Adrenal gland (tissue), 9 donors: ENCODE measurements at regions not wholly inside any gene's neighbourhood (a gene's known extent, or its start where the extent isn't known, plus 50 kb on each side); places are given as distances from the start of the nearest gene placed in this dataset.

Experiments used
- DNase-seq, 7 donors: peaks; one replicate each; pipeline ENCODE4 v3.0.0-alpha.2; 2019 to 2020
- H3K27ac ChIP-seq, 5 donors: fragments of 200-600 bp; sonication (generic) in 4 of 5; 1 replicate in 3 of 5; 2 replicates in 2 of 5; pipeline versions ENCODE4 v1.5.1 to v1.8.0; 2016 to 2020; ENCODE audit warnings: mild to moderate bottlenecking in 1 of 5
- H3K27me3 ChIP-seq: fragments of 200-600 bp; 2 replicates; pipeline ENCODE4 v1.8.0; 2021
- H3K36me3 ChIP-seq, 2 donors: fragments of 200-600 bp; replicated peaks in 1 of 2; 1 replicate in 1 of 2; 2 replicates in 1 of 2; pipeline versions ENCODE4 v1.5.1 to v1.8.0; 2018 to 2022
- H3K4me1 ChIP-seq, 2 donors: fragments of 200-600 bp; replicated peaks in 1 of 2; 1 replicate in 1 of 2; 2 replicates in 1 of 2; pipeline versions ENCODE4 v1.5.1 to v1.8.0; 2018 to 2021
- H3K4me3 ChIP-seq, 4 donors: fragments of 200-600 bp; sonication (generic) in 3 of 4; one replicate each; pipeline ENCODE4 v1.5.1; 2016 to 2018
- H3K9me3 ChIP-seq, 3 donors: fragments of 200-600 bp; sonication (generic) in 1 of 3; replicated peaks in 1 of 3; 1 replicate in 2 of 3; 2 replicates in 1 of 3; pipeline versions ENCODE4 v1.5.1 to v1.8.0; 2016 to 2021
- POLR2A ChIP-seq, 2 donors: fragments of 450-650 bp; IDR thresholded peaks; one replicate each; pipeline ENCODE4 v1.6.1; 2017; ENCODE audit warnings: antibody characterized with exemption in 2 of 2, mild to moderate bottlenecking in 2 of 2, moderate library complexity in 1 of 2
- WGBS, 4 donors: extraction: QIAGEN DNeasy Blood & Tissue Kit in 2 of 4; methylation state at CpG; one replicate each; pipeline versions ENCODE4 v1.1.5 to v1.1.7; 2013 to 2017; 5-methylcytosine and 5-hydroxymethylcytosine counted together
- intact Hi-C, 2 donors: fragments of 100-400 bp; cut with DNase I; formaldehyde crosslinking; loops; one replicate each; pipeline versions ENCODE4 v1.14.1 to v1.15.0; 2022 to 2023
- TF ChIP-seq, protein P1 (sequence below), 6 experiments: fragments of 450-650 bp in 4 of 6; fragments of 200-600 bp in 2 of 6; sonication (generic) in 1 of 6; IDR thresholded peaks; 1 replicate in 5 of 6; 2 replicates in 1 of 6; pipeline versions ENCODE4 v1.5.1 to v1.8.0; 2016 to 2021; ENCODE audit warnings: antibody characterized with exemption in 6 of 6, mild to moderate bottlenecking in 2 of 6, moderate library complexity in 1 of 6
- donor health status: healthy with polysubstance abuse.
- donor health status: Bipolar disorder and iron deficiency.
- donor health status: DM: yes; HTN: yes; CAD: no.
- donor health status: DM: no; HTN: no; CAD: no.
- donor health status: DM: no; HTN: no; CAD: no.

DNA sequence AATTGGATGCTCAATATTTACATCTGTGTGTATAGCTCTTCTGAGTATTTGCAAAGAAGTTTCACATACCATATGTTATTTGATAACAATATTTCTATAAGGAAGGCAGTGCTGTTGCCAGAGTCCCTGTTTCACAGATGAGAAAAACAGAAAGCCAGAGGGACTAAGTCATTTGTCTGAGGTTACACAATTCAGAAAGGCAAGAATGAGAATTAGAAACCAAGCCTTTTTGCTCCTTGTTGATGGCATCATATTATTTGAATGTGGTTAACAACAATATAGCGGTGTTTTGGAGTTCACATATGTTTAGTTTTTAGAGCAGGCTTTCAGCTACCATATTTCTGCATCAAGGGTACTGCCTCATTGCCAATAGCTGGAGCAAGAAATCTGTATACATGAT, 110.9 kb upstream of the PRLR start:
- Histone ChIP-seq H3K27ac (no peak overlapping the region), H3K27me3 (no peaks in the 10 kb centered on the region), H3K4me1 (no peaks in the 10 kb centered on the region), H3K4me3 (no peak overlapping the region), H3K9me3 (no peaks in the 10 kb centered on the region), H3K36me3 (no peaks in the 10 kb centered on the region)
- TF ChIP-seq, protein P1, sequence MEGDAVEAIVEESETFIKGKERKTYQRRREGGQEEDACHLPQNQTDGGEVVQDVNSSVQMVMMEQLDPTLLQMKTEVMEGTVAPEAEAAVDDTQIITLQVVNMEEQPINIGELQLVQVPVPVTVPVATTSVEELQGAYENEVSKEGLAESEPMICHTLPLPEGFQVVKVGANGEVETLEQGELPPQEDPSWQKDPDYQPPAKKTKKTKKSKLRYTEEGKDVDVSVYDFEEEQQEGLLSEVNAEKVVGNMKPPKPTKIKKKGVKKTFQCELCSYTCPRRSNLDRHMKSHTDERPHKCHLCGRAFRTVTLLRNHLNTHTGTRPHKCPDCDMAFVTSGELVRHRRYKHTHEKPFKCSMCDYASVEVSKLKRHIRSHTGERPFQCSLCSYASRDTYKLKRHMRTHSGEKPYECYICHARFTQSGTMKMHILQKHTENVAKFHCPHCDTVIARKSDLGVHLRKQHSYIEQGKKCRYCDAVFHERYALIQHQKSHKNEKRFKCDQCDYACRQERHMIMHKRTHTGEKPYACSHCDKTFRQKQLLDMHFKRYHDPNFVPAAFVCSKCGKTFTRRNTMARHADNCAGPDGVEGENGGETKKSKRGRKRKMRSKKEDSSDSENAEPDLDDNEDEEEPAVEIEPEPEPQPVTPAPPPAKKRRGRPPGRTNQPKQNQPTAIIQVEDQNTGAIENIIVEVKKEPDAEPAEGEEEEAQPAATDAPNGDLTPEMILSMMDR (IDR thresholded peaks at IDR 0.05): no peak
- no peak for TF ChIP-seq POLR2A (IDR thresholded peaks at IDR 0.05)
- DNase-seq: no peak
- intact Hi-C loops: no loop called here
- WGBS, 4 donors: 89 to 100% (median 97%) methylated on average over 1 of the region's 1 CpG

DNA sequence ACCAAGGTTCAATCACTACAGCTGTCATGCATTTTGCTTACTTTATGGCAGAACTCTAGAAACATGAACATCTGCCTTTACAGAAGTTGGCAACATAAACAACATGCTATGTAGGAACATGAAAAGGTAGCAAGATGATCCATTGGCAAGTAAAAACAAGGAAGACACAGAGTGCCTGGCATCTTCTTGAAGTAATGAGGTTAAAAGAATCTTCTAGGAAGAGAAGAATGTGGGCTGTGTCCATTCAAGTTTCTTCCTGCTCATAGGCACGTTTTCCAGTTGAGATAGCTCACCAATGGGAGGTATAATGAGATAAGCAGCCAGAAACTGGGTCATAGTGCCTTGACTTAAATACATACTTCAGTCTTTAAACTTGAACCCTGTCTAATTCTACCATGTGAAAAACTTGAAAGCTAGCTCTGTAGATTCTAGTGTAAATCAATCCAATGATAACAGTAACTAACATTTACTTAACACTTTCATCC, 109.4 kb upstream of the PRLR start:
- intact Hi-C loops: no loop called here
- DNase-seq: no peak
- H3K4me3 ChIP-seq: no peak overlapping the region
- no peaks in the 10 kb centered on the region for H3K27me3 ChIP-seq
- no peaks in the 10 kb centered on the region for H3K4me1 ChIP-seq
- WGBS, 4 donors: 27 to 34% (median 31%) methylated on average over 1 of the region's 1 CpG
- TF ChIP-seq POLR2A (IDR thresholded peaks at IDR 0.05): no peak
- TF ChIP-seq, protein P1 (IDR thresholded peaks at IDR 0.05): no peak
- H3K27ac ChIP-seq: no peak overlapping the region
- H3K9me3 ChIP-seq: no peaks in the 10 kb centered on the region
- H3K36me3 ChIP-seq: no peaks in the 10 kb centered on the region

DNA sequence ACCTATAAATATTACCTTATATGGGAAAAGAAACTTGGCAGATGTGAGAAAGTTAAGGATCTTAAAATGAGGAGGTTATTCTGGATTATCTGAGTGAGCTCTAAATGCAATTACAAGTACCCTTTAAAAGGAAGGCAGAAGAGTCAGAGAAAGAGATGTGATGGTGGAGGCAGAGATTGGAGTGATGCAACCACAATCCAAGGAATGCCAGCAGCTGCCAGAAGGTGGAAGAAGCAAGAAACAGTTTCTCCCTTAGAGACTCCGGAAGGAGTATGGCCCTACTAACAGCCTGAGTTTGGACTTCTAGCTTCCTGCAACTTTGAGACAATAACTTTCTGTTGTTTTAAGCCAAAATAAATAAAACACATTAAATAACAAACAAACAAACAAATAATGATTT, 108.7 kb upstream of the PRLR start:
- intact Hi-C loops: no loop called here
- no peak overlapping the region for H3K27ac ChIP-seq
- WGBS, 4 donors: 88 to 100% (median 93%) methylated on average over 1 of the region's 1 CpG
- no peaks in the 10 kb centered on the region for H3K27me3 ChIP-seq
- H3K9me3 ChIP-seq: no peaks in the 10 kb centered on the region
- no peaks in the 10 kb centered on the region for H3K4me1 ChIP-seq
- no peak for DNase-seq
- no peaks in the 10 kb centered on the region for H3K36me3 ChIP-seq
- TF ChIP-seq POLR2A (IDR thresholded peaks at IDR 0.05): no peak
- TF ChIP-seq, protein P1 (IDR thresholded peaks at IDR 0.05): no peak
- H3K4me3 ChIP-seq: no peak overlapping the region

DNA sequence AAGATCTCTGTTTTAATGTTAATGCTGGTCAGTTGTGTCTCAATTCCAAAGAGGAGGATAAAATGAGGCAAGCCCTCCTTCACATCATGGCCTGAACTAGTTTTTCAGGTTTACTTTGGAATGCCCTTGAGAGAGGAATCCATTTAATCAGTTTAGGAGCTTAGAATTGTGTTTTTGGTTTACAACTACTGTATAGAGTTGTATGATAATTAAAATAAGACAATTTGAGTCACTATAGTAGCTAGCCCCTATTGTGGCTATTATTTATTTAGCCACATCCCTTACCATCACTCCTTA, 107.8 kb upstream of the PRLR start:
- Histone ChIP-seq H3K27me3 (no peaks in the 10 kb centered on the region), H3K4me1 (no peaks in the 10 kb centered on the region), H3K27ac (no peak overlapping the region), H3K4me3 (no peak overlapping the region), H3K9me3 (no peaks in the 10 kb centered on the region), H3K36me3 (no peaks in the 10 kb centered on the region)
- no peak for DNase-seq
- no peak for TF ChIP-seq POLR2A (IDR thresholded peaks at IDR 0.05)
- TF ChIP-seq, protein P1 (IDR thresholded peaks at IDR 0.05): no peak
- intact Hi-C loops: no loop called here
